Tibial artery (tissue), 4 donors: ENCODE measurements at regions not wholly inside any gene's neighbourhood (a gene's known extent, or its start where the extent isn't known, plus 50 kb on each side); places are given as distances from the start of the nearest gene placed in this dataset.

Experiments
- DNase-seq, 2 donors: peaks; one replicate each; pipeline ENCODE4 v3.0.0-alpha.2; 2019
- H3K27ac ChIP-seq, 2 donors: fragments of 200-600 bp; sonication (generic) in 1 of 2; 1 replicate in 1 of 2; 2 replicates in 1 of 2; pipeline ENCODE4 v1.5.1; 2018 to 2019; ENCODE audit warnings: mild to moderate bottlenecking in 1 of 2
- H3K27me3 ChIP-seq, 2 donors: fragments of 200-600 bp; sonication (generic) in 1 of 2; one replicate each; pipeline versions ENCODE4 v1.5.1 to v1.6.0; 2016 to 2019
- H3K36me3 ChIP-seq, 3 donors: fragments of 200-600 bp; sonication (generic) in 2 of 3; one replicate each; pipeline ENCODE4 v1.5.1; 2016 to 2019; ENCODE audit warnings: mild to moderate bottlenecking in 2 of 3
- H3K4me1 ChIP-seq, 4 donors: fragments of 200-600 bp; sonication (generic) in 2 of 4; 1 replicate in 3 of 4; 2 replicates in 1 of 4; pipeline ENCODE4 v1.5.1; 2016 to 2019
- H3K4me3 ChIP-seq, 2 donors: fragments of 200-600 bp; sonication (generic) in 1 of 2; 1 replicate in 1 of 2; 2 replicates in 1 of 2; pipeline ENCODE4 v1.5.1; 2018 to 2019; ENCODE audit warnings: mild to moderate bottlenecking in 2 of 2
- H3K9me3 ChIP-seq, 3 donors: fragments of 200-600 bp; sonication (generic) in 1 of 3; one replicate each; pipeline ENCODE4 v1.5.1; 2016 to 2019
- CTCF ChIP-seq, 2 experiments: fragments of 200-600 bp in 1 of 2; fragments of 450-650 bp in 1 of 2; IDR thresholded peaks; one replicate each; pipeline ENCODE4 v1.5.1; 2017 to 2019; ENCODE audit warnings: antibody characterized with exemption in 2 of 2, mild to moderate bottlenecking in 1 of 2, moderate library complexity in 1 of 2
- intact Hi-C: fragments of 100-400 bp; cut with DNase I; formaldehyde crosslinking; loops from one replicate; pipeline ENCODE4 v1.15.0; 2023; ENCODE audit warnings: low total_unique reads

GRCh38 chr4:171461191-171461590 is 352.0 kb upstream of the GALNTL6 start:
- Histone ChIP-seq H3K4me1 (no peaks in the 10 kb centered on the region), H3K36me3 (no peaks in the 10 kb centered on the region), H3K27ac (no peak overlapping the region), H3K4me3 (no peak overlapping the region), H3K9me3 (no peaks in the 10 kb centered on the region), H3K27me3 (no peaks in the 10 kb centered on the region)
- intact Hi-C loops = no loop called here
- DNase-seq = no peak
- TF ChIP-seq CTCF (IDR thresholded peaks at IDR 0.05) = no peak

GRCh38 chr4:171448919-171449481 is 364.2 kb upstream of the GALNTL6 start:
- Histone ChIP-seq H3K4me3 (no peak overlapping the region), H3K9me3 (no peaks in the 10 kb centered on the region), H3K4me1 (no peaks in the 10 kb centered on the region), H3K27ac (no peak overlapping the region), H3K36me3 (no peaks in the 10 kb centered on the region), H3K27me3 (no peaks in the 10 kb centered on the region)
- no peak for DNase-seq
- intact Hi-C loops = no loop called here
- no peak for TF ChIP-seq CTCF (IDR thresholded peaks at IDR 0.05)

- DNase-seq = no peak
- TF ChIP-seq CTCF (IDR thresholded peaks at IDR 0.05) = no peak
- Histone ChIP-seq H3K27me3 (no peaks in the 10 kb centered on the region), H3K9me3 (no peaks in the 10 kb centered on the region), H3K27ac (no peak overlapping the region), H3K36me3 (no peaks in the 10 kb centered on the region), H3K4me1 (no peaks in the 10 kb centered on the region), H3K4me3 (no peak overlapping the region)
- intact Hi-C loops = no loop called here
Measured at GRCh38 chr4:171448358-171448757, 364.8 kb upstream of the GALNTL6 start.

GRCh38 chr4:171441300-171441941 is 371.8 kb upstream of the GALNTL6 start:
- DNase-seq = no peak
- Histone ChIP-seq H3K36me3 (no peaks in the 10 kb centered on the region), H3K9me3 (no peaks in the 10 kb centered on the region), H3K27ac (no peak overlapping the region), H3K27me3 (no peaks in the 10 kb centered on the region), H3K4me3 (no peak overlapping the region), H3K4me1 (no peaks in the 10 kb centered on the region)
- intact Hi-C loops = no loop called here
- TF ChIP-seq CTCF (IDR thresholded peaks at IDR 0.05) = no peak

- no peak overlapping the region for H3K27ac ChIP-seq
- H3K4me3 ChIP-seq = no peak overlapping the region
- no peak for TF ChIP-seq CTCF (IDR thresholded peaks at IDR 0.05)
- H3K36me3 ChIP-seq = no peaks in the 10 kb centered on the region
- H3K4me1 ChIP-seq = no peaks in the 10 kb centered on the region
- no peaks in the 10 kb centered on the region for H3K9me3 ChIP-seq
- DNase-seq = no peak
- H3K27me3 ChIP-seq = no peaks in the 10 kb centered on the region
- intact Hi-C loops = no loop called here
Measured at GRCh38 chr4:171433674-171434073, 379.5 kb upstream of the GALNTL6 start.
